ENCODE measurements at regions not wholly inside any gene's neighbourhood (a gene's known extent, or its start where the extent isn't known, plus 50 kb on each side); places are given as distances from the start of the nearest gene placed in this dataset.

DNA sequence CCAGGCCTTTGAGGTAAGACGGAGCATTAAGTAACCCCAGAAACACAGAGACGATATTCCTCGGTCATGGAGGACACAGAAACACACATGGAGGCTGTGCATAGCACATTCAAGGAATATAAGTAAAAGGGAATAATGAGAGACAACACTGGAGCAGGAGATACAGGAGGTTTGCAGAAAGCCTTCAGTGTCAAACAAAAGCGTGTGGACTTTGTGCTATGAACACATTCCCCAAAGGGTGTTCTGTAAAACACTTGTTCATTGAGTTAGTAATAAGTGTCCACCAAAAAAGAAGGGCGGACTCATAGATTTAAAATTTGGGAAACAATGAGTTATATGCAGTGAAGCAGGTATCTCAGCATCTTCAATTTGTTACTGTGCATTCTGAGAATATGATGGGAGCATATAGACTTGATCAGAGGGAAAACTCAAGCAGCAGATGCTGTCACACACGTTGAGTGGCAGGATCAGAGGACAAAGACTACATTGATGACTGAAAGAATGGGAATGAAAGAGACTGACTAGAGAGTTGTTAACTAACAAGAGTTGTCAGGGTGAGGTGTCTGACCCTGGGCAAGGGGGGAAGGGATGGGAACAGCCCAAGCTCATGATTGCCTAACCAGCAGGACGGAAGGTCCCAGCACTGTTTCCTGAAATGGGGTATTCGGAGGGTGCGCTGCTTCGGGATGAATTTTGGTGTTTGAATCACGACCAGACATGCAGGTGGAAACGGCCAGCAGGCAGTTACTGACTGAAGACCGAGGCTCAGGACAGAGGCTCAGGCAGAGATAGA lies 85.2 kb upstream of the VIPR2 start:
- no peak for TF ChIP-seq POLR2A (IDR thresholded peaks at IDR 0.05)
- TF ChIP-seq, protein P1, sequence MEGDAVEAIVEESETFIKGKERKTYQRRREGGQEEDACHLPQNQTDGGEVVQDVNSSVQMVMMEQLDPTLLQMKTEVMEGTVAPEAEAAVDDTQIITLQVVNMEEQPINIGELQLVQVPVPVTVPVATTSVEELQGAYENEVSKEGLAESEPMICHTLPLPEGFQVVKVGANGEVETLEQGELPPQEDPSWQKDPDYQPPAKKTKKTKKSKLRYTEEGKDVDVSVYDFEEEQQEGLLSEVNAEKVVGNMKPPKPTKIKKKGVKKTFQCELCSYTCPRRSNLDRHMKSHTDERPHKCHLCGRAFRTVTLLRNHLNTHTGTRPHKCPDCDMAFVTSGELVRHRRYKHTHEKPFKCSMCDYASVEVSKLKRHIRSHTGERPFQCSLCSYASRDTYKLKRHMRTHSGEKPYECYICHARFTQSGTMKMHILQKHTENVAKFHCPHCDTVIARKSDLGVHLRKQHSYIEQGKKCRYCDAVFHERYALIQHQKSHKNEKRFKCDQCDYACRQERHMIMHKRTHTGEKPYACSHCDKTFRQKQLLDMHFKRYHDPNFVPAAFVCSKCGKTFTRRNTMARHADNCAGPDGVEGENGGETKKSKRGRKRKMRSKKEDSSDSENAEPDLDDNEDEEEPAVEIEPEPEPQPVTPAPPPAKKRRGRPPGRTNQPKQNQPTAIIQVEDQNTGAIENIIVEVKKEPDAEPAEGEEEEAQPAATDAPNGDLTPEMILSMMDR (IDR thresholded peaks at IDR 0.05) = no peak

Data from right lobe of liver (tissue), 4 donors.